ENCODE measurements at regions not wholly inside any gene's neighbourhood (a gene's known extent, or its start where the extent isn't known, plus 50 kb on each side); places are given as distances from the start of the nearest gene placed in this dataset.
"Not testable (repeated sequence)": the region's sequence is repeated elsewhere in the genome, so short reads cannot be mapped to it uniquely, and the experiment has no call there.

DNA sequence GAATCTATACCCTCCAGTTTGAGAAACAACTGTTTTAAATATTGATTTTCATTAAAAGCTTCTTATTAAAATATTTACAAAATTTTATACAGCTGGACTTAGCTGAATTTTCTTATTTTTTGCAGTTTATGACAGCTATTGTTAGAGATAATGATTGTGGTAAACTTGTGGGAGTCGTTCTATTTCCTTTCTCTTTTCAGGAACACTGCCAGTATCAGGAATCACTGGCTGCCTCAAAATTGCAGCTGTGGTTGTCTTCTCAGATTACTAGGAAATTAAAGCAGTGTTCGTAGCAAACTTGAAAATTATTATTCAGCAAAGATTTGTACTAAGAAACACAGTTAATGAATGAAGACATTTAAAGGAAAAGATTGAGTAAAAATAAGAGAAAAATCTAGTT lies 311.0 kb downstream of the CENPW start:
- no peaks in the 10 kb centered on the region for H3K4me1 Mint-ChIP-seq
- peaks cover 6 to 13% of the 10 kb centered on the region in 2 donors for H3K9me3 Mint-ChIP-seq
- DNase-seq (no peak), ATAC-seq (replicated peaks) (no peak)
- no peak overlapping the region for H3K4me3 Mint-ChIP-seq
- no peaks in the 10 kb centered on the region for H3K27me3 Mint-ChIP-seq
- no peak overlapping the region for H3K27ac Mint-ChIP-seq
- H3K36me3 Mint-ChIP-seq: no peaks in the 10 kb centered on the region

GRCh38 chr6:126657561-126658175 lies 317.8 kb downstream of the CENPW start:
- ATAC-seq (replicated peaks) (no peak), DNase-seq (no peak)
- H3K27ac Mint-ChIP-seq: no peak overlapping the region
- peaks cover 6 to 9% of the 10 kb centered on the region in 2 donors for H3K9me3 Mint-ChIP-seq
- H3K36me3 Mint-ChIP-seq: no peaks in the 10 kb centered on the region
- no peak overlapping the region for H3K4me3 Mint-ChIP-seq
- H3K4me1 Mint-ChIP-seq: no peaks in the 10 kb centered on the region
- H3K27me3 Mint-ChIP-seq: no peaks in the 10 kb centered on the region

- no peak for DNase-seq
- no peak overlapping the region for H3K27ac Mint-ChIP-seq
- peaks cover 0 to 2% of the 10 kb centered on the region in 2 donors for H3K9me3 Mint-ChIP-seq
- no peaks in the 10 kb centered on the region for H3K36me3 Mint-ChIP-seq
- H3K4me1 Mint-ChIP-seq: no peaks in the 10 kb centered on the region
- H3K27me3 Mint-ChIP-seq: no peaks in the 10 kb centered on the region
- H3K4me3 Mint-ChIP-seq: no peak overlapping the region
- no peak for ATAC-seq (replicated peaks)
Observed at GRCh38 chr6:126660376-126660775, 320.5 kb downstream of the CENPW start.

DNA sequence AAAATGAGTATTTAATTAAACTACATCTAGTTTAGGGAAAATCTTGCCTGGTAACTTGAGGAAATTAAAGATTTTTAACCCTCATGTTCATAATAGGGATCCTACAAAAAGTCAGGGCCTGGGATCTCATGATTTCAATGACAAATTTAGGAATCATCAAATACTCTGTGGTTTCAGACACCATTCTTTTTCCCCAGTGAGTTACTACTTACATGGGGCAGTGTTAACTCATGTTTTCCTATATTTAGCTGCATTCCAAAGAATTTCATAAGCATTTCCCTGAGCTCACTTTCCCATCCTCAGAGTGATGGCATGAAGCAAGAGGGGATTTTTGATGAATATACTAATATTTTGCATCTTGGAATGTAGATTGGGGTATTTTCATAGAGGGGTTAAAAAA lies 321.7 kb downstream of the CENPW start:
- ATAC-seq (replicated peaks) (no peak), DNase-seq (no peak)
- no peaks in the 10 kb centered on the region for H3K9me3 Mint-ChIP-seq
- no peak overlapping the region for H3K27ac Mint-ChIP-seq
- H3K36me3 Mint-ChIP-seq: no peaks in the 10 kb centered on the region
- H3K4me3 Mint-ChIP-seq: no peak overlapping the region
- no peaks in the 10 kb centered on the region for H3K27me3 Mint-ChIP-seq
- no peaks in the 10 kb centered on the region for H3K4me1 Mint-ChIP-seq

- no peaks in the 10 kb centered on the region for H3K27me3 Mint-ChIP-seq
- H3K4me3 Mint-ChIP-seq: no peak overlapping the region
- no peak for ATAC-seq (replicated peaks)
- H3K9me3 Mint-ChIP-seq: no peaks in the 10 kb centered on the region
- DNase-seq: no peak
- no peaks in the 10 kb centered on the region for H3K4me1 Mint-ChIP-seq
- H3K27ac Mint-ChIP-seq: no peak overlapping the region
- H3K36me3 Mint-ChIP-seq: no peaks in the 10 kb centered on the region
Observed at GRCh38 chr6:126662966-126663365, 323.1 kb downstream of the CENPW start.

- Mint-ChIP-seq H3K4me3 (no peak overlapping the region), H3K27me3 (no peaks in the 10 kb centered on the region), H3K27ac (no peak overlapping the region), H3K36me3 (no peaks in the 10 kb centered on the region), H3K9me3 (peaks cover 0 to 2% of the 10 kb centered on the region in 2 donors), H3K4me1 (no peaks in the 10 kb centered on the region)
- DNase-seq (no peak), ATAC-seq (replicated peaks) (no peak)
Observed at GRCh38 chr6:126664271-126664670, 324.4 kb downstream of the CENPW start.

DNA sequence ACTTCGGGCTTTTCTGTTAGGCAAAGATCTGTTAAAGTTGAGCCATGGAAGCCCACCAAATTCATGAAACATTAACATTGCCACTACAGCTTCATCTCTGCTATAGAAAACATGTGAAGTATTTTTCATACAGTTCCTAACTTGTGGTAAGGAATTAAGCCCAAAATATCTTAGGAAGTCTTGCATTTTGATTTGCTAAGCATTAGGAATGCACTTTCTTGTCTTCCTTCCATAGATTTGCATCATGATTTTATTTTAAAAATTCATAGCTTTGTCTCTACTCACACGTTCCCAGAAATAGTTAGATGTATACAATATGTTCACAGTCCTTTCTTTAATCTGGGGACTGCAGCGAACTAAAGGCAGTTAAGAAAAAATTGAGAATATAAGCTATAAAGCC lies 325.6 kb downstream of the CENPW start:
- ATAC-seq (replicated peaks): no peak
- peaks cover 0 to 2% of the 10 kb centered on the region in 2 donors for H3K9me3 Mint-ChIP-seq
- no peaks in the 10 kb centered on the region for H3K4me1 Mint-ChIP-seq

GRCh38 chr6:126667071-126667470 lies 327.2 kb downstream of the CENPW start:
- H3K4me1 Mint-ChIP-seq: no peaks in the 10 kb centered on the region
- no peak overlapping the region for H3K4me3 Mint-ChIP-seq
- no peaks in the 10 kb centered on the region for H3K36me3 Mint-ChIP-seq
- H3K27me3 Mint-ChIP-seq: no peaks in the 10 kb centered on the region
- peaks cover 0 to 2% of the 10 kb centered on the region in 2 donors for H3K9me3 Mint-ChIP-seq
- DNase-seq (no peak), ATAC-seq (replicated peaks) (no peak)
- H3K27ac Mint-ChIP-seq: no peak overlapping the region

More for the DNA sequence above, 325.6 kb downstream of the CENPW start:
- Mint-ChIP-seq H3K4me3 (no peak overlapping the region), H3K27me3 (no peaks in the 10 kb centered on the region), H3K27ac (no peak overlapping the region), H3K36me3 (no peaks in the 10 kb centered on the region)
- no peak for DNase-seq

GRCh38 chr6:126667728-126668127 lies 327.8 kb downstream of the CENPW start:
- DNase-seq: no peak
- Mint-ChIP-seq H3K27ac (no peak overlapping the region), H3K27me3 (no peaks in the 10 kb centered on the region), H3K4me1 (no peaks in the 10 kb centered on the region), H3K4me3 (no peak overlapping the region), H3K36me3 (no peaks in the 10 kb centered on the region), H3K9me3 (peaks cover 0 to 2% of the 10 kb centered on the region in 2 donors)
- ATAC-seq (replicated peaks): no peak

DNA sequence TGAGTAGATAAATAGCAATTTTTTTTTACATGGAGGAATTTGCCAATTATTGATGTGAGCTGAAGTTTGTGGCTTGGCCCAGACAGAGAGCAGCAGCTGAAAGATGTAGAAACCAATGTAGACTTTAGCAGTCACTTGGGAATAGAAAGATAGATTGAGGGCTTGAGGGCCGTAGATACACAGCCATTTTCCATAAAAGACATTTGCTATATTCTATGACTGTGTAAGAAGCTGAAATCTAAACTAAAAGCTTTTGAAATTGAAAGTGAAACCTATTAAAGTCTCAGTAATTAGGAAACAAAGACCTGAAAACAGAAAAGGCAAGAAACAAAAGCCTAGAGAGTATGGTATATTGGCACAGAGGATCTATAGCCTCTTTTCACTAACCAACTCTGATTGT lies 332.7 kb downstream of the CENPW start:
- Mint-ChIP-seq H3K27me3 (no peaks in the 10 kb centered on the region), H3K4me1 (no peaks in the 10 kb centered on the region), H3K4me3 (no peak overlapping the region), H3K36me3 (no peaks in the 10 kb centered on the region), H3K9me3 (peaks cover 0 to 9% of the 10 kb centered on the region in 2 donors), H3K27ac (no peak overlapping the region)
- no peak for ATAC-seq (replicated peaks)
- no peak for DNase-seq

- ATAC-seq (replicated peaks); H3K36me3 Mint-ChIP-seq; H3K27me3 Mint-ChIP-seq; H3K27ac Mint-ChIP-seq; DNase-seq; H3K4me1 Mint-ChIP-seq; H3K4me3 Mint-ChIP-seq; H3K9me3 Mint-ChIP-seq: not testable (repeated sequence)
Observed at GRCh38 chr6:126673749-126674148, 333.8 kb downstream of the CENPW start.

DNA sequence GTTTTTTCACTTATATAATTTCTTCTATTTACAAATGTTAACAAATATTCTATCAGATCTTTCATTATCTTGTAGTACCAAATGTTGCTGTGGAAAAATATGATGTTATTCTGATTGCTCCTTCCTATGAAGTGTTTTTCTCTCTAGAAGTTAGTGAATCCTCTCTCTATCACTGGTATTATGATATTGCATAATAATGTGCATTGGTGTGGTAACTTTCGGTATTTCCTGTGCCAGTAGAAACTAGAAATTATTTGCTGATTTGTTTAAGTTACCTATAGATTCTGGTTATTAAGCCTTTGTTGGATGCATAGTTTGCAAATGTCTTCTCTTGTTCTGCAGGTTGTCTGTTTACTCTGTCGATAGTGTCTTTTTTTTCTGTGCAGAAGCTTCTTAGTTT lies 342.5 kb downstream of the CENPW start:
- Mint-ChIP-seq H3K27me3 (no peaks in the 10 kb centered on the region), H3K36me3 (no peaks in the 10 kb centered on the region), H3K4me1 (no peaks in the 10 kb centered on the region), H3K27ac (no peak overlapping the region), H3K4me3 (no peak overlapping the region), H3K9me3 (peaks cover 1 to 5% of the 10 kb centered on the region in 2 donors)
- no peak for ATAC-seq (replicated peaks)
- DNase-seq: no peak

DNA sequence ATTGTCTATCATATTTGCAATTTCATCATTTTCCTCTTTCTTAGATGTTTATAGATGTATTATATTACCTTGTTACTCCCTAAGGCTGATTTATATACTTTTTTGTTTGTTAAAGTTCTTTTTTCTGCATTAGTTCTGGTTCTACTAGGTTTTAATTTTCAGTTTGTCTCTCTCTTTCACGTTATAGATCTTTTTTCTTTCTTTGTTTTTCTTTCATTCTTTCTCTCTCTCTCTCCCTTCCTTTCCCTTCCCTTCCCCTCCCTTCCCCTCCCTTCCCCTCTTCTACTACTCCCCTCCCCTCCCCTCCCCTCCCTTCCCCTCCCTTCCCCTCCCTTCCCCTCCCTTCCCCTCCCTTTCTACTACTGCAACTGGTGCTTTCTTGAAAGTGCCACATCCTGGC lies 345.3 kb downstream of the CENPW start:
- peaks cover 6 to 16% of the 10 kb centered on the region in 2 donors for H3K9me3 Mint-ChIP-seq
- no peak overlapping the region for H3K4me3 Mint-ChIP-seq
- no peak overlapping the region for H3K27ac Mint-ChIP-seq
- H3K4me1 Mint-ChIP-seq: no peaks in the 10 kb centered on the region
- H3K27me3 Mint-ChIP-seq: no peaks in the 10 kb centered on the region
- ATAC-seq (replicated peaks) (no peak), DNase-seq (no peak)
- no peaks in the 10 kb centered on the region for H3K36me3 Mint-ChIP-seq

- no peaks in the 10 kb centered on the region for H3K36me3 Mint-ChIP-seq
- no peaks in the 10 kb centered on the region for H3K4me1 Mint-ChIP-seq
- H3K27me3 Mint-ChIP-seq: no peaks in the 10 kb centered on the region
- H3K4me3 Mint-ChIP-seq: no peak overlapping the region
- ATAC-seq (replicated peaks) (no peak), DNase-seq (no peak)
- no peak overlapping the region for H3K27ac Mint-ChIP-seq
- peaks cover under 1 to 5% of the 10 kb centered on the region in 2 donors for H3K9me3 Mint-ChIP-seq
Observed at GRCh38 chr6:126696921-126697693, 357.2 kb downstream of the CENPW start.

- Mint-ChIP-seq H3K9me3 (peaks cover 0 to 5% of the 10 kb centered on the region in 2 donors), H3K27ac (no peak overlapping the region), H3K36me3 (no peaks in the 10 kb centered on the region), H3K4me3 (no peak overlapping the region), H3K4me1 (no peaks in the 10 kb centered on the region), H3K27me3 (no peaks in the 10 kb centered on the region)
- DNase-seq (no peak), ATAC-seq (replicated peaks) (no peak)
Observed at GRCh38 chr6:126698732-126699240, 358.9 kb downstream of the CENPW start.
